Tibial nerve (tissue), 4 donors: ENCODE measurements at regions not wholly inside any gene's neighbourhood (a gene's known extent, or its start where the extent isn't known, plus 50 kb on each side); places are given as distances from the start of the nearest gene placed in this dataset.

ENCODE experiments used
- DNase-seq, 2 donors: peaks; one replicate each; pipeline ENCODE4 v3.0.0-alpha.2; 2019; ENCODE audit warnings: low spot score in 2 of 2
- H3K27ac ChIP-seq, 4 donors: fragments of 200-600 bp; sonication (generic) in 3 of 4; one replicate each; pipeline ENCODE4 v1.5.1; 2017 to 2019; ENCODE audit warnings: mild to moderate bottlenecking in 1 of 4
- H3K27me3 ChIP-seq, 2 donors: fragments of 200-600 bp; sonication (generic) in 1 of 2; one replicate each; pipeline versions ENCODE4 v1.5.1 to v1.6.0; 2017 to 2019
- H3K36me3 ChIP-seq, 3 donors: fragments of 200-600 bp; sonication (generic); one replicate each; pipeline ENCODE4 v1.5.1; 2018 to 2019
- H3K4me1 ChIP-seq, 4 donors: fragments of 200-600 bp; sonication (generic) in 3 of 4; one replicate each; pipeline ENCODE4 v1.5.1; 2017 to 2019
- H3K4me3 ChIP-seq, 4 donors: fragments of 200-600 bp; sonication (generic) in 3 of 4; one replicate each; pipeline ENCODE4 v1.5.1; 2017 to 2019; ENCODE audit warnings: mild to moderate bottlenecking in 1 of 4, moderate library complexity in 1 of 4
- H3K9me3 ChIP-seq, 4 donors: fragments of 200-600 bp; sonication (generic) in 3 of 4; one replicate each; pipeline ENCODE4 v1.5.1; 2017 to 2019
- CTCF ChIP-seq, 5 experiments: fragments of 200-600 bp in 3 of 5; fragments of 450-650 bp in 2 of 5; sonication (generic) in 3 of 5; IDR thresholded peaks; one replicate each; pipeline ENCODE4 v1.5.1; 2016 to 2019; ENCODE audit warnings: antibody characterized with exemption in 5 of 5, mild to moderate bottlenecking in 3 of 5, moderate library complexity in 2 of 5
- EP300 ChIP-seq, 2 donors: sonication (generic); formaldehyde crosslinking; IDR thresholded peaks; one replicate each; pipeline ENCODE4 v1.6.1; 2017; ENCODE audit warnings: antibody characterized with exemption in 2 of 2, mild to moderate bottlenecking in 1 of 2
- POLR2A ChIP-seq, 2 donors: fragments of 450-650 bp; IDR thresholded peaks; one replicate each; pipeline ENCODE4 v1.6.1; 2017; ENCODE audit warnings: antibody characterized with exemption in 2 of 2, mild to moderate bottlenecking in 2 of 2, moderate library complexity in 2 of 2
- WGBS, 2 donors: methylation state at CpG; one replicate each; pipeline ENCODE4 v1.1.5; 2018; 5-methylcytosine and 5-hydroxymethylcytosine counted together

- no peaks in the 10 kb centered on the region for H3K27me3 ChIP-seq
- no peak overlapping the region for H3K4me3 ChIP-seq
- H3K9me3 ChIP-seq, result peaks cover 0 to 12% (median 0%) of the 10 kb centered on the region in 4 donors
- WGBS, 2 donors, result 0% methylated on average over 1 of the region's 1 CpG
- no peak for DNase-seq
- H3K27ac ChIP-seq, result no peak overlapping the region
- no peaks in the 10 kb centered on the region for H3K36me3 ChIP-seq
- TF ChIP-seq POLR2A (IDR thresholded peaks at IDR 0.05) (no peak), EP300 (IDR thresholded peaks at IDR 0.05) (no peak), CTCF (IDR thresholded peaks at IDR 0.05) (no peak)
- H3K4me1 ChIP-seq, result no peaks in the 10 kb centered on the region
Measured at GRCh38 chr6:129778793-129779192, 68.8 kb upstream of the ARHGAP18 start.

DNA sequence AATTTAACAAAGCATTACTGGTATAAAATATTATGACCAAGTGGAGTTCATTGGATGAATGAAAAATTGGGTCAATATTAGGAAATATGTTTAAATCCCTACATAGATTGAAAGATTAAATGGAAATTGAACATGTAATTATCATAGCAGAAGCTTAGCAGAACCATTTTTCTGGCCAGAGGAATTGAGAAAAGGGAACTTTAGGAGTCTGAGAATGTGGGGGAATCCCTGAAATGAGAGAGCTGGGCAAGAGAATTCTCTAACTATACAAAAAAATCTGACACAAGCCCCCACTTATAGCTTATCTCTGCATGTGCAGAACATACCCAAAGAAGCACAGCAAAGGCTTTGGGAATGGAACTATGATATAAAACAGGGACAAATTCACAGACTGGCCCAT, 67.4 kb upstream of the ARHGAP18 start:
- no peaks in the 10 kb centered on the region for H3K4me1 ChIP-seq
- TF ChIP-seq POLR2A (IDR thresholded peaks at IDR 0.05), result no peak
- TF ChIP-seq CTCF (IDR thresholded peaks at IDR 0.05), result no peak
- no peak for TF ChIP-seq EP300 (IDR thresholded peaks at IDR 0.05)
- no peak for DNase-seq
- no peaks in the 10 kb centered on the region for H3K36me3 ChIP-seq
- H3K27ac ChIP-seq, result no peak overlapping the region
- no peaks in the 10 kb centered on the region for H3K27me3 ChIP-seq
- H3K4me3 ChIP-seq, result no peak overlapping the region
- peaks cover 0 to 12% (median 0%) of the 10 kb centered on the region in 4 donors for H3K9me3 ChIP-seq

DNA sequence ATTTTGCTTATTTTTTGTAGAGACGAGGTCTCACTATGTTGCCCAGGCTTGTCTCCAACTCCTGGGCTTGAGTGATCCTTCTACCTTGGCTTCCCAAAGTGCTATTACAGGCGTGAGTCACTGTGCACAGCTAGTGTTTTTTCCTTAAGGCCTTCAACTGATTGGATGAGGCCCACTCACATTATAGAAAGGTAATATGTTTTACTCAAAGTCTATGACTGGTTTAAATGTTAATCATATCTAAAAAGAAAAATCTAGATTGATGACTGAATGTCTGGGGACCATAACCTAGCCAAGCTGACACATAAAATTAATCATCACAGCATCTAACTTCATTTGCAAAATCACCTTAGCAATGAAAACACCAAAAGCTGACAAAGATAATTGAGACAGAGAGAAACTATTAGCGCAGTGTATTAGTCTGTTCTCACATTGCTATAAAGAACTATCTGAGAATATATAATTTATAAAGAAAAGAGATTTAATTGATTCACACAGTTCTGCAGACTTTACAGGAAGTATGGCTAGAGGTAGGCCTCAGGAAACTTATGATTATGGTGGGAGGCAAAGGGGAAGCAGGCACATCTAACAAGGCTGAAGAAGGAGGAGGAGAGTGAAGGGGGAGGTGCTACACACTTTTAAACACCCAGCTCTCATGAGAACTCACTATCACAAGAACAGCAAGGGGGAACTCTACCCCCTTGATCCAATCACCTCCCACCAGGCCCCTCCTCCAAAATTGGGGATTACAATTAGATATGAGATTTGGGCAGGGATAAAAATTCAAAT, 66.8 kb upstream of the ARHGAP18 start:
- no peak for DNase-seq
- Histone ChIP-seq H3K9me3 (peaks cover 0 to 12% (median 0%) of the 10 kb centered on the region in 4 donors), H3K27me3 (no peaks in the 10 kb centered on the region), H3K4me3 (no peak overlapping the region), H3K27ac (no peak overlapping the region), H3K36me3 (no peaks in the 10 kb centered on the region), H3K4me1 (no peaks in the 10 kb centered on the region)
- TF ChIP-seq POLR2A (IDR thresholded peaks at IDR 0.05) (no peak), CTCF (IDR thresholded peaks at IDR 0.05) (no peak), EP300 (IDR thresholded peaks at IDR 0.05) (no peak)
- 93 to 96% methylated on average over 3 of the region's 3 CpGs for WGBS, 2 donors

GRCh38 chr6:129774697-129775447, 64.9 kb upstream of the ARHGAP18 start:
- Histone ChIP-seq H3K36me3 (no peaks in the 10 kb centered on the region), H3K4me3 (no peak overlapping the region), H3K9me3 (peaks cover 0 to 12% (median 0%) of the 10 kb centered on the region in 4 donors), H3K27ac (no peak overlapping the region), H3K4me1 (no peaks in the 10 kb centered on the region), H3K27me3 (no peaks in the 10 kb centered on the region)
- DNase-seq, result peak; percentile 52 to 66
- TF ChIP-seq CTCF (IDR thresholded peaks at IDR 0.05) (peak; percentile 58 to 91 (median 79)), EP300 (IDR thresholded peaks at IDR 0.05) (no peak), POLR2A (IDR thresholded peaks at IDR 0.05) (no peak)
- 26 to 31% methylated on average over 8 of the region's 8 CpGs for WGBS, 2 donors

GRCh38 chr6:129773304-129773703, 63.3 kb upstream of the ARHGAP18 start:
- TF ChIP-seq POLR2A (IDR thresholded peaks at IDR 0.05), result no peak
- no peak for DNase-seq
- WGBS, 2 donors, result 53 to 58% methylated on average over 2 of the region's 2 CpGs

More at GRCh38 chr6:129773304-129773703, 63.3 kb upstream of the ARHGAP18 start:
- Histone ChIP-seq H3K27ac (no peak overlapping the region), H3K4me3 (no peak overlapping the region), H3K9me3 (peaks cover 0 to 4% (median 0%) of the 10 kb centered on the region in 4 donors), H3K4me1 (no peaks in the 10 kb centered on the region), H3K27me3 (no peaks in the 10 kb centered on the region), H3K36me3 (no peaks in the 10 kb centered on the region)
